HG03378 (cell line): ENCODE measurements at regions not wholly inside any gene's neighbourhood (a gene's known extent, or its start where the extent isn't known, plus 50 kb on each side); places are given as distances from the start of the nearest gene placed in this dataset.

Source experiments
- ATAC-seq: cut with Tn5 transposase; IDR thresholded peaks from one replicate; pipeline ENCODE4 v1.9.1; 2021; ENCODE audit warnings: mild to moderate bottlenecking, moderate library complexity; ENCODE audit not compliant: unreplicated experiment

DNA sequence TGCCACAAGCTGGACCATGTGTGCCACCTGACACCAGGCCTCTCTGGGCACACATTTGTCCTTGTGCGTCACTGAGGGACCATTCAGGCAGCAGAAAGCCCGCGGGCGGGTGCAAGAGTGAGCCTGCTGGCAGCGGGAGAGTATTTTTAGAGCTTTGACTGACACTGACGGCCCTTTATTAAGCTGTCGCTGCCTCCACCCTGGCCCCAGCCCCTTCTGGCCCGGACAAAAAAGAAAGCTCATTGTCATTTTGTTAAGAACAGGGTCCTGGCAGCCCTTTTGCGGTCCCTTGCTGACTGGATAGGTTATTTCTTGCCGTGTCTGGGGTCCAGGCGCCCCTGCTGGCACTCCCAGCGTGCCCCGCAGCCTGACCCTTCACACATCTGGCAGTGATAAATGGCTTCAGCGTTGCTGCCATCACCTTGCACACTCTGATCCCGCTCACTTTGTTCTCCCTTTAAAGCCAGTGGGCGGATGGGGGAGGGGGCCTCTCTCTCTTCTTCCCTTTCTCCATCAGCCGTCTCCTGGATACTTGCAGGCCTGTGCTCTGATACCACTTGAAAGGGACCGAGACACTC, 78.4 kb upstream of the NKD1 start:
- no peak for ATAC-seq

DNA sequence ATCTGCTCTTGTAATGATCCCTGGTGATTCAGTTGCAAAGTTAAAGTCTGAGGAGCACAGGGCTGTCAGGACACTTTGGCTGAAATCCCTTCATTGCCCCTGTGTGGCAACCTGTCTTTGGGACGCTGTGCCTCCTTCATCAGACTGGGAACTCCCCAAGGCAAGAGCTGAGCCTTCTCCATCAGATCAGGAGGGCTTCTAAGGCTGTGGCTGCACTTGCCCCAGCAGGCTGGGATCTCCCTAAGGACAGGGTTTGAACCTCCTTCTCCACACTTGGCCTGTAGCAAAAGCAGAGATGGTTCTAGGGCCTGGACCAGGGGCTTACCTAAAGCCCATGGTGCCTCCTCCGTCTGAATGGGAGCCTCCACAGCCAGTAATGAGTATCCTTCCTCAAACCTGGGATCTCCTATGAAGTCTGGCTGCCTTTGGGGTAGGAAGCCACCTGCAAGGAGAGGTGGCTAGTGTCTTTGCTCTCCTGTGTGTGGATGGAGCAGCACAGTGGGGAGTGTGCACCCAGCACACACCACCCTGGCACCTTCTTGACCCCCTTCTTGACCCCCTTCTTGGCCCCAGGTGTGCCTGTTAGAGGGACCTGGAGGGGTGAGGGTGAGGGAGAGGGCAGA, 79.0 kb upstream of the NKD1 start:
- ATAC-seq, result no peak

DNA sequence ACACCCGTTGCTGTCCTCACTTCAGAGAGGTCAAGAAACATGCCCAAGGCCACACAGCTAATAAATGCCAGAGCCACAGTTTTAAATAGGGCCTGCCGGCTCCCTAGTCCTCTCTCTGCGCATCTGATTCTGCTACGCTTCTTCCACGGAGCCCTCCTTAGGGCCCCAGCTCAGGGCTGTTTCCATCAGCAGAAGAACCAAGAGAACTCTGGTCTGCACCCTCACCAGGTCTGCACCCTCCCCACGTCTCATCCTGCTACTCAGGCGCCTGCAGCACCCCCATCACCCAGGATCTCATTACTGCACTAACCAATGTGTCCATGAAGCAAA, 79.5 kb upstream of the NKD1 start:
- ATAC-seq, result no peak

DNA sequence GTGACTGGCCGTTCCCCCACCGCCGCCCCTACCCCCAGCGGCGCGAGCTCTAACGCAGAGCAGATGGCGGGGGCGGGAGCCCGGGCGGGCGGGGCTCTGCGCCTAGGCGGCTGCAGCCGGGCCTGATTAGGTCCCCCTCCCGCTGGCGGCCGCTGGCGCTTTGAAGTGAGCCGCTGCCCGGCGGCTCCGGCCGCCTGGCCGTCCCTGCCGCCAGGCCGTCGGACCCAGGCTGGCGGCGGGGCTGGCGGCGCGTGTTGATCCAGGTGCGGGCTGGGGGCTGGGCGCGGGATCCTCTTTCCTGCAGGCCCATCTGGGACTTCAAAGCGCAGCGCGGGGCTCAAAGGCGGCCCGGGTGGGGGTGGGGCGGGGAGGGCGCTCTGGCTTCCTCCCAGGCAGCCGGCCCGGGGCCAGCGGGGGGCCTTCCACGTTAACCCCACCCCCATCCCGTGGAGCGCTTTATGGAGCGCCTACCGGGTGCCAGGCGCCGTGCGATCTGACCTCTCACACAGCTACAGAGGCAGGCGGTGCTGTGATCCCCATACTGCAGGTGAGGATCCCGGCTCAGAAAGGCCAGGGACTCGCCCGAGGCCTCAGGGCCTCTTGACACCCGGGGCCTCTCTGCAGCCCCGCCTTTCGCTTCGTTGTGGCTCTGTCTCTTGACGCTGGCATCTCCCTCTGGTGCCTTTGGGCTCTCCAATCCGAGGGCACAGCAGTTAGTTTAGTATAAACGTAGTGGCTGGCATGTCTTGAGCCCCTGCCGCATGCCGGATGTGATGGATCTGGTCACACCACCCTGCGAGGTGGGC, 80.0 kb upstream of the NKD1 start:
- no peak for ATAC-seq

DNA sequence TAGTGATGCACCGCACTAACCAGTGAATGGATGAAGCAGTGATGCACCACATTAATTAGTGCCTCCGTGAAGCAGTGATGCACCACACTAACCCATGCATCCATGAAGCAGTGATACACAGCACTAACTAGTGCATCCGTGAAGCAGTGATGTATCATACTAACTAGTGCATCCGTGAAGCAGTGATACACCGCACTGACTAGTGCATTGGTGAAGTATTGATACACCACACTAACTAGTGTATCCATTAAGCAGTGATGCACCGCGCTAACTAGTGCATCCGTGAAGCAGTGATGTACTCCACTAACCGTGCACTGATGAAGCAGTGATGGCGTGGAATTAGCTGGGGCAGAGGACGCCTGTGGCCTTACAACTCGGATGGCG, 80.6 kb upstream of the NKD1 start:
- no peak for ATAC-seq

DNA sequence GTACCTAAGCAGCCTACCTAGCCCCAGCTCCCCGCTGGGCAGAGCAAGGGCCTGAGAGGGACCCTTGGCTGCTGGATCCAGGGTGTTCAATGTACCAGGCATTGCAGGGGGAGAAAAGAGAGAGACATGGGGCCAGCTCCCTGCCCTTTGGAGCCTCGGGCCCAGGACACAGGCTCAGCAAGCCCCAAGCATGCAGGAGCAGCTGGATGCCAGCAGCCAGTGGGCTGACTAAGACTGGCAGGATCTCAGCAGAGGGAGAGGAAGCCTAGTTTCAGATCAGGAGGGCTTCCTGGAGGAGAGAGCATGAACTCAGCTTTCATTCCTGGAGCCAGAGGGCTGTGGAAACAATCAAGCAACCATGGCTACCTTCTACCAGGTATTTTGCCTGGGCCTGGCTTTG, 82.0 kb upstream of the NKD1 start:
- no peak for ATAC-seq

DNA sequence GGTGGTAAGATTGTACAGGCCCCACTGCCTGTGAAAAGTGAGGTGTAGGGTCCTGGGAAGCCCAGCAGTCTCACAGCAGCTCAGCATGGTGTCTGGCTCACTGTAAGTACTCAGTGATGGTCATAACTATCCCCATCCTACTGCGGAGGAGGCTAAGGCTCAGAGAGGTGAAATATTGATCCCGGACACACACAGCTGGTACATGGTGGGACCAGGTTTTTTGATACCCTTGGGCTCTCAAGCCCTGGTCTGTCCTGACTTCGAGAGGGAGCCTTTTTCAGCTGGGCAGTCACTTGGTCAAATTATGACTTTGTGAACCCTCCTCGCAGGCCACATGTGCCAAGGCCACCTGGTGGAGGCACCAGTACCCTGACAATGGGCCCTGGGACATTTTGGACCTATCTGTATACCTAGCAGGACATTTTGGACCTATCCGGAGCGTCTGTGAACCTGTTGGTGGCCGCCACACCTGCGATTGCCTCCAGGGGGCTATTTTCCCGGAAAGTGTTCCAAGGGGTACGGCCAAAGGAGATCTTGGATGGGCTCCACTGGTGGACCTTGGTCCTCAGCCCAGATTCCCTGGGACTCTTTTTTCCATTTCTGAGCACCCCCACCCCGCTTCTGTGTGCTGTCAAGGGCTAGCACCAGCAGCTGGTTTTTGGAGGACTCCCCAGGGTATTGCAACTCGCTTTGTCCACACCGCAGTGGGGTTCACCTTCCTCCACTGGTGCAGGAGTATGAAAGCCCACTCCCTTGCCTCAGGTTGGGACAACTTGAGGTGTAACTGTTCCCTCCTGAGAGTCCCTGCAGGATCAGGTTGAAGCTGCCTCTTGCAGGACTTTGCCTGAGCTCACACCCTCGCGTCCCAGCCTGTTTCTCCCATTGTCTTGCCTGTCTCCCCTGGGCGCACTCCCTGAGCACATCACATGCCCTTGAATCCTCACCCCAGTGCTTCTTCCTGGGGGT, 83.6 kb upstream of the NKD1 start:
- no peak for ATAC-seq

DNA sequence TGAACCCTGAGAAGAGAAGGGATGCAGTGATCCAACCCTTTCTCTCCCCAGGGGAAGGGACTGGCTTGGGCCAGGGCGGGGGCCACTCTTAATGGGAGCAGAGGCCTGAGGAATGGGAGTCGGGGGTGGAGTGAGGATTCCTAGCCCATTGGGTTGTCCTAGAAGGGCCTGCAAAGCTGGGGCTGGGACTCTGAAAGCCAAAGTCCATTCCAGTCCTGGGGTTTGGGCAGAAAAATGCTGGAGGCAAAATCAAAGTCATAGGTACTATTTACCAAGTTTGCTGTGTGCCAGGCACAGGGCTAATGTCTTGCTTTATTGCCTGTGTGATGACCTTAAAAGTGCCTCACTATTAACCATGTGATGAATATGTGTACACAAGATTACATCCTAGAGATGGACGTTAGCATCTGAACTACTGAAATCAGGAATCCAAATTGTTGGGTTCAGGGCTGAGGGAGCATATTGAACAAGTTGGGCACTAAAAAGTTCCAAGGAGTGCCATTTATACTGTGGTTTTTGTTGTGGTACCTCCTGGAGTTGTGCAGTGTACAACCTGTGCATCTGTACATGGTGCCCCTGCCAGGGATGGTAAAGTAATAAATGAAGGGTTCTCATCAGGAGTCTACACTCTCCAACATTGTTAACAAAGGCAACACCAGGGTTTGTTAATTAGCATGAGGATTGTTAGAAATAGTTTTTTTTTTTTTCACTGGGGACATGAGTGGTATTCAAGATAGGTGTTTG, 84.4 kb upstream of the NKD1 start:
- ATAC-seq, result no peak

DNA sequence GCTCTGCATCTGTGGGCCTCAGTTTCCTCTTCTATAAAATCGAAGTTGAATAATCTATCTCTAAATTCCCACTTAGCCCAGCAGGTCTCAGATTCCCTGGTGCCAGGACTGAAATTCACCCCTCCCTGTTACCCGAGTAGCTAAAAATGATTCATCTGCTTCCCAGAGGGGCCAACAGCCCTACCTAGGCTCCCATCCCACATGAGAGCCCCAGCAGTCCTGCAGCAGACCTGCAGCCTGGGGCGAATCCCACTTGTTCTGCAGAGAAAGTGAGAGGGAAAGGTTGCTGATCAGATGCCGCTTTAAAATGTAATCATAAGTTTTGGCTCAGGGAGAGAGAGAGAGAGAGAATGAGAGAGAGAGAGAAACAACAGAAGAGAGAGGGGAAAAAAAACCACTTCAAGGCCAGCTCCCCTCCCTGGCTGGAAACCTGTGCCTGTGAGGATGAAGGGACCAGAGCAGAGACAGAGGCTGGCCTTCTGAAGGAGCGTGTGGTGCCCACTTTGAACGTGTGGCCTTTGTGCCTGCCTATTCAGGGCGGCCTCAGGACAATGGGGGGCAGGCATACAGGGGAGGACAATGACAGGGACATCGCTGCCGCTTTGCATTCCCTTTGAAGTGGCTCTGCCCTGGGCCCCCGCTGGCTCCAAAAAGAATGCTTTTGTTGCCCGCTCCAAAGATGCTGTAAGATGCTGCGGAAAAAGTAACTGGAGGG, 85.2 kb upstream of the NKD1 start:
- no peak for ATAC-seq

DNA sequence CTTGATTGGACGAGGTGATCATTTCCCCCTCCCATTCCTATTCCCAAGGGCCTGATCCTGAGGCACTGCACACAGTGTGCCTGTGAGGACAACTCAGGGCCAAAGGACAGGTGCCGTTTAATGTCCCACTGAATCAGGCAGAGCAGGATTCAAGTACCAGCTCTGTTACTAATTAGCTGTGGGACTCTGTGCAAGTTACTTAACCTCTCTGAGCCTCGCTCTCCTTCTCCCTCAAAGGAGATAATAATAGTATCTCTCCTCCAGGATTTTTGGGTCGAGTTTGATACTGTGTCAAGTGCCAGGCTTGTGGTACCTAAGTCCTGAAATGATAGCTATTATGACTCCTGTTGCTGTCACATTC, 86.8 kb upstream of the NKD1 start:
- ATAC-seq, result no peak

DNA sequence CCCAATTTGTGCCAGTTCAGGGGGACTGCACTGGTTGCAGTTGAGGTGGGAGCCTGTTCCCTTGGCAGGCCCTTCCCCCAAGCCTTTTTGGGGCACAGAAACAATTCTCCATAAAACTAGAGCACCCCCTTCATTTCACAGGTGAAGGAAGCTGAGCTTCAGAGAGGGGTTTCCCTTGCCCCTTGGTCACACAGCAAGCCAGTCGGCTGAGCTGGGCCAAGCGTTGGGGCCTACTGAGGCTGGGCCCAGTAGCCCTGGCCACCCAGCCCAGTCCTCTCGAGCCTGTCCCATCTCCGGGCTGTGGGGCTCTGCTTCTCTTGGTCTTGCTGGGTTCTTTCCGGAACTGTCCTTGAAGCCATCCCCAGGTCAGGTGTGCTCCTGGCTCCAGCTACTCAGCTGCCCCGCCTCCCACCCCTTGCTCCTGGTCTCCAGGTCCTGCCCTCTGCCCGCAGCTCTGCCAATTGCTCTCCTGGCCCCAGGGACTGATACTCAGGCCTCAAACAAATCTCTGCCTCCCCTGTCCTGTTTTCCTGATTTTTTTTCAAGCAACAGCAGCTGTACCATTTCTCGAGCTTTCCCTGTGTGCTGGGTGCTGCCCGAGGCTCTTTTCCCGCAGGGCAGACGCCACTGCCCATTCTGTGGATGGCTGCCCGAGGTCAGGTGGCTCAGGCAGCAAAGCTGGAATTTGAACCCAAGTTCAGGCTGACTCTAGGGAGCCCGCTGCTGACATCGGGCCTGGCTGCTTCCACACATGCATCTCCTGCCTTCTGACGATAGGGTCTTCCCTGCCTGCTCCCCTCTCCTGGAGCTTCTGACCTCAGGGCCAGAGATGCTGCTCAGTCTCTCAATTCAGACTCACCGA, 87.4 kb upstream of the NKD1 start:
- ATAC-seq, result no peak

DNA sequence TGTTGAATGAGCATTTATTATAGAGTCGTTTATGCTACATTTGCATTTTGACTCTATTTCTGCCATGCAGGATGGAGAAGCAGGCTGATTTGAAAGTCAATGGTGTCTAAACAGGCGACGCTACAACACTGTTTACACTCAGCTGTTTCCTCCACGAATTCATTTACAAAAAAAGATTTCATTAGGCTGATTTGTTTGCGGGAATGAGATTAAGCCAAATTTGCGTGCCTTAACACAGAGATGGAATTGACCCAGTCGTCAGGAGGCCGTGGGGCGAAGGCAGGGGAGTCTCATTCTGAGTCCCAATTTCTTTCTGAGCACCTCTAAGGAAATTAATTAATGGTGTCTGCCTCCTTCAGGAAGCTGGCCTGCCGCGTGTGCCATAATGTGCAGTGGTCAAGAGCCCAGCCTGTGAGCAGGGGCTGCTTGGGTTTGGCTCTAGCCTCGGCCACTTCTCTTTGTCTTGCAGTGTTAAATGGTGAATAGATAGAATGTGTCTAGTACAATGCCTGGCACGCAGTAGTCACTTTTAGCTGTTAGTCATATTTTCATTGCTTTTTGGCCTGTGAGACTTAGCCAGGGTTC, 88.6 kb upstream of the NKD1 start:
- no peak for ATAC-seq

DNA sequence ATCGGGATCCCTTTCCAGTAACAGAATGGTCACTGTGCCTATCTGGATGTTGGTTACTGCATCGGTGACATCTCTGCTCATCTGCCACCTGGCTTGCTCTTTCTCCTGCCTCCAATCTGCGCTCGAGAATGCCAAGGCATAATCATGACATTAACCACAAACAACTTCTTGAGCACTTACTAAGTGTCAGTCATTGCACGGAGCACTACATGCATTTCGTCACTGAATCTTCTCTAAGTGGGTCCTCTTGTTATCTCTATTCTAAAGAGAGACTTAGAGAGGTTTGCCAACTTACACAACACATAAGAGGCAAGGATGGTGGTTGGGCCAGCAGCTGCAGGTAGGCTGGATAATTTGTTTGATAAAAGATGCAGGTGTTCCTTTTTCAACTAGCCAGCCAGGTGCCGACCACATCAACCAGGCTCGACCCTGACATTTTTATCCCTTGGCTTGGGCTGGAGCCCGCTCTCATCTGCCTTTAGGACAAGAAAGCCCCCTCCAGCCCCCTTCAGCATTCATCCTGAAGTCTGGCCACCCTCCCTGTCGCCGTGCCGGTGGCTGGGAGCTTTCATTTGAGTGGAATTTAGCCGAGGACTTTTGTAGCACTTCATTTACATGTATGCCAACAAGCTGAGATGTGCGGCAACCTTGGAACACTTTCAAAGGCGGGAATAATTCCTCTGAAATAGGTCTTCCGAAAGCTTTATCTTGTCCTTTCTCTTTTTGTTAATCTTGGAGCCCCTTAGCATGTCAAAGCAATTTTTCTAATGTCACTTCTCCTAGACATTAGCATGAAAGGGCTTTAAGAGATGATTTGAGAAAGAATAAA, 89.3 kb upstream of the NKD1 start:
- ATAC-seq, result no peak

DNA sequence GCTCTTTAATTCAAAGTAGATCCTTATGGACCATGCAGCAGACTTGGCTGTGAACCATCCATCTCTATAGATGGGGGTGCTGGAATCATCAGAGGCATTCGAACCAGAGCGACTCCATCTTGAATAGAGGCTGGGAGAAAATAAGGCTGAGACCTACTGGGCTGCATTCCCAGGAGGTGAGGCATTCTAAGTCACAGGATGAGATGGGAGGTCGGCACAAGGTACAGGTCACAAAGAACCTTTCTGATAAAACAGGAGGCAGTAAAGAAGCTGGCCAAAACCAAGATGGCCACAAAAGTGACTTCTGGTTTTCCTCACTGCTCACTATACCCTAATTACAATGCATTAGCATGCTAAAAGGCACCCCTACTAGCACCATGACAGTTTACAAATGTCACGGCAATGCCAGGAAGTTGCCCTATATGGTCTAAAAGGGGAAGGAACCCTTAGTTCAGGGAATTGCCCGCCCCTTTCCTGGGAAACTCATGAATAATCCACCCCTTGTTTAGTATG, 89.2 kb upstream of the BRD7 start:
- no peak for ATAC-seq

DNA sequence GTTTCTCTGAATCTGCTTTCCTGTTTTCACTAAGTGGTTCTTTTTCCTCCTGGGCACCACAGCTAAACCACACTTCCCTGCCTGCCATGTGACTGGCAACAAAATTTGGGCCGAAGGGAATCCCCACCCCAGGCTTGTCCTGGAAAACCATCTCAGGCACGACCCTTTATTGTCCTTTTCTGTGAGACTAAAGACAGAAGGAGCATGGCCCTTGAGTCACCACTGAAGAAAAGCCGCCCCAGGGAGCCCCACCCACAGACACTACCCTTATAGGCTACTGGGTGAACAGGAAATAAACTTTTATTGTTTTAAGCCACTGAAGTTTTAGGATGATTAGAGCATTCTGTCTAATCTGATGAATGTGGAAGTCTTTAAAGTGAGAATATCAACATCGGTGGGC, 88.6 kb upstream of the BRD7 start:
- no peak for ATAC-seq

DNA sequence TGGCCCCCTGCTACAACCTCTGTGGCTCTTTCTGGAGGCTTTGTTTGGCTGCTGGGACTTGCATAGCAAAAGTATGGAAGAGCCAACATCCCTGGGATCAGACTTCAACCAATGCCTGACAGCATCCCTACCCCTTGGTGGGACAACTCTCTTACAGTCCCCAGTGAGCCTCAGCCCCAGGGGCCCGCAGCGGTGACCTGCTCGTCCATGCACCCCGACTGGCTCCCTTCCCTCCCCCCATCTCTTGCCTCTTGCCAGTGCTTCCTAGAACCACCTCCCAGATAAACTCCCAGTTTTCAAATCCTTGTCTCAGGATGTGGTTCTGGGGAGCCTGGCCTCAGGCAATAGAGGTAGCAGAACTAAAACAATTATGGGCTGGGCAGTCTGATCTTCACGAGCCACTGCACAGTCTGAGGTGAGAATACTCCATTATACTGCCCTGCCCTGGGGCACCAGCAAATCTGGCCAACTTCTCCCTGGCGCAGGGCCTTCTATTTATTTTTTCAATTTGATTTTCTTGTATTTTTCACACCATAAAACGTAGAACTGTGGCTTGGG, 86.6 kb upstream of the BRD7 start:
- ATAC-seq, result no peak

DNA sequence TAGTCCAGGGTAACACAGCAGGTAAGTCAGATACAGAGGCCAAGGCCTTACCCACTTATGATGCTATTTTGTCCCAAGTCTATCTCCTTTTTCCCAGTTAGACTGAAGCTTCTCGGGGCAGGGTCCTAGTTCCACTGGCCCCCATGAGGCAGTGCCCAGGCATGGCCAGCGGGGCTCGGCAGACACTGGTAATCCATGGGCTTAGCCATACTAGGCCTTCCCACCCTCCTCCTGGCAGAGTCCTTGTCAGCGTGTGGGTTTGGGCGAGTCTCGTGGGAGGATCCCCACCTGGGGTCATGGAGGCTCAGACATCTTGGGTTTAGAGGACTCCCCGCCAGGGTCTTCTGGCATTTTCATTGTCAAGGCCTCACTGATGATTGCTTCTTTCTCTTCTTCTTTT, 84.7 kb upstream of the BRD7 start:
- ATAC-seq, result no peak
